Kidney (tissue), 13 donors: ENCODE measurements at regions not wholly inside any gene's neighbourhood (a gene's known extent, or its start where the extent isn't known, plus 50 kb on each side); places are given as distances from the start of the nearest gene placed in this dataset.

ENCODE experiments used
- DNase-seq, 5 donors: peaks; one replicate each; pipeline ENCODE4 v3.0.0-alpha.2; 2013 to 2020
- FAIRE-seq: peaks from 2 replicates; lab custom pipeline; 2012; peaks lifted over from hg19 to GRCh38; lab: Jason Lieb, UNC
- H3K27ac ChIP-seq, 2 donors: one replicate each; pipeline ENCODE4 v1.7.0; 2013; ENCODE audit warnings: low read depth in 2 of 2, low read length in 2 of 2, inconsistent platforms in 1 of 2
- H3K27me3 ChIP-seq: one replicate; pipeline ENCODE4 v1.7.1; 2013; ENCODE audit warnings: low read length, inconsistent platforms; ENCODE audit not compliant: control insufficient read depth, insufficient read depth
- H3K36me3 ChIP-seq, 3 donors: one replicate each; pipeline versions ENCODE4 v1.7.0 to v1.7.1; 2013; ENCODE audit warnings: low read length in 3 of 3, control low read depth in 1 of 3, inconsistent platforms in 1 of 3; ENCODE audit not compliant: insufficient read depth in 3 of 3, control insufficient read depth in 2 of 3
- H3K4me1 ChIP-seq, 3 donors: one replicate each; pipeline versions ENCODE4 v1.7.0 to v1.7.1; 2013; ENCODE audit warnings: low read length in 3 of 3, inconsistent platforms in 1 of 3, low read depth in 1 of 3; ENCODE audit not compliant: control insufficient read depth in 2 of 3, insufficient read depth in 2 of 3
- H3K4me3 ChIP-seq, 3 donors: one replicate each; pipeline versions ENCODE4 v1.7.0 to v1.8.1; 2013; ENCODE audit warnings: low read length in 3 of 3, control low read depth in 1 of 3, inconsistent platforms in 1 of 3
- H3K9ac ChIP-seq, 3 donors: one replicate each; pipeline versions ENCODE4 v1.7.0 to v1.7.1; 2013; ENCODE audit warnings: low read length in 3 of 3, control low read depth in 1 of 3, inconsistent platforms in 1 of 3
- H3K9me3 ChIP-seq, 3 donors: one replicate each; pipeline versions ENCODE4 v1.7.0 to v1.7.1; 2013; ENCODE audit warnings: low read length in 3 of 3, control low read depth in 1 of 3, inconsistent platforms in 1 of 3; ENCODE audit not compliant: control insufficient read depth in 2 of 3, insufficient read depth in 1 of 3
- intact Hi-C: fragments of 100-400 bp; cut with DNase I; formaldehyde crosslinking; loops from one replicate; pipeline ENCODE4 v1.11.1; 2022
- TF ChIP-seq, protein P1 (sequence below): IDR thresholded peaks from 3 replicates; pipeline ENCODE4 v1.5.1; 2012; ENCODE audit warnings: mild to moderate bottlenecking, moderate library complexity, borderline replicate concordance; ENCODE audit not compliant: insufficient read depth; ENCODE audit errors: extremely low read depth
- donor health status: control.
- donor health status: control.
- donor health status: control.
- donor health status: control.
- donor health status: control.
- donor health status: DM: yes; HTN: yes; CAD: no.
- donor health status: Normal renal cell carcinoma (clear cell type).

GRCh38 chr9:29730163-29730562, 2156.9 kb upstream of the C9orf72 start:
- intact Hi-C loops: no loop called here
- no peaks in the 10 kb centered on the region for H3K9me3 ChIP-seq
- TF ChIP-seq, protein P1, sequence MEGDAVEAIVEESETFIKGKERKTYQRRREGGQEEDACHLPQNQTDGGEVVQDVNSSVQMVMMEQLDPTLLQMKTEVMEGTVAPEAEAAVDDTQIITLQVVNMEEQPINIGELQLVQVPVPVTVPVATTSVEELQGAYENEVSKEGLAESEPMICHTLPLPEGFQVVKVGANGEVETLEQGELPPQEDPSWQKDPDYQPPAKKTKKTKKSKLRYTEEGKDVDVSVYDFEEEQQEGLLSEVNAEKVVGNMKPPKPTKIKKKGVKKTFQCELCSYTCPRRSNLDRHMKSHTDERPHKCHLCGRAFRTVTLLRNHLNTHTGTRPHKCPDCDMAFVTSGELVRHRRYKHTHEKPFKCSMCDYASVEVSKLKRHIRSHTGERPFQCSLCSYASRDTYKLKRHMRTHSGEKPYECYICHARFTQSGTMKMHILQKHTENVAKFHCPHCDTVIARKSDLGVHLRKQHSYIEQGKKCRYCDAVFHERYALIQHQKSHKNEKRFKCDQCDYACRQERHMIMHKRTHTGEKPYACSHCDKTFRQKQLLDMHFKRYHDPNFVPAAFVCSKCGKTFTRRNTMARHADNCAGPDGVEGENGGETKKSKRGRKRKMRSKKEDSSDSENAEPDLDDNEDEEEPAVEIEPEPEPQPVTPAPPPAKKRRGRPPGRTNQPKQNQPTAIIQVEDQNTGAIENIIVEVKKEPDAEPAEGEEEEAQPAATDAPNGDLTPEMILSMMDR: no peak

DNA sequence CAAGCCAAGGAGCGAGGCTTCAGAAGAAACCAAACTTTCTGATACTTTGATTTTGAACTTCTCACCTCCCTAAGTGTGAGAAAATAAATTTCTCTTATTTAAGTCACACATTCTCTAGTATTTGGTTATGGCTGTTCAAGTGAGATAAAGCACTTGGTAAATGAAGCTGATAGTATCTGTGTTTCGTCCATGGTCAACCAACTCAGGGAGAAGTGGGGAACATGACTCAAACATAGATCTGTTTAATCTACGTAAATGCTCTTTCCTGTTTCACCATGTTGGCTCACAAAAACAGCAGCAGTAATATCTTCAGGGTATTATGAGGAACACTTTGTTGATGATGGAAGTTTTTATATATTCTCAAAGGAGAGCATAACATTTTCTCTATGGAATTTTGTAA, 2167.2 kb upstream of the C9orf72 start:
- FAIRE-seq (no peak), DNase-seq (no peak)
- no peak overlapping the region for H3K27ac ChIP-seq
- no peak overlapping the region for H3K9ac ChIP-seq
- H3K4me1 ChIP-seq: no peaks in the 10 kb centered on the region
- H3K27me3 ChIP-seq: no peaks in the 10 kb centered on the region
- H3K4me3 ChIP-seq: no peak overlapping the region
- intact Hi-C loops: no loop called here
- no peaks in the 10 kb centered on the region for H3K9me3 ChIP-seq
- TF ChIP-seq, protein P1: no peak
- no peaks in the 10 kb centered on the region for H3K36me3 ChIP-seq

More at GRCh38 chr9:29730163-29730562, 2156.9 kb upstream of the C9orf72 start:
- Histone ChIP-seq H3K27ac (no peak overlapping the region), H3K9ac (no peak overlapping the region), H3K27me3 (no peaks in the 10 kb centered on the region), H3K36me3 (no peaks in the 10 kb centered on the region), H3K4me3 (no peak overlapping the region), H3K4me1 (no peaks in the 10 kb centered on the region)
- peak in 2 of 5 donors; percentile 13 to 34 for DNase-seq
- no peak for FAIRE-seq

DNA sequence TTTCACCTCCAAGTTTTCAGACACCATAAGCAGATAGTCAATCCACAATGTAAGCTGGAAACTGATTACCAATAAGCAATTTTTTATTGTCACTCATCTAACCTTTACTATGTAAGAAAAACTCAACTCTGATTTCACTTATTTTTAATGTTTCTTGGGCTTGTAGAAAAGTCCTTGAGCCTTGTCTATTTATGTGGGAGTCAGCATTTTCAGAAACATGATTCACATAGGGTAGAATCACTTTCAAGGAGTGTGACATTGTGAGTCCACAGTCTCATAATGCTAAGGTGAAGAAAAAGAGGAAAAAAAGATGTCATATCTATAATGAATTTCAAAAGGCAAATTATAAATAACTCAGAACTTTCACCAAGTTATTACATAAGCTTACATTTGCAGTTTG, 2167.9 kb upstream of the C9orf72 start:
- Histone ChIP-seq H3K9me3 (no peaks in the 10 kb centered on the region), H3K4me1 (no peaks in the 10 kb centered on the region), H3K36me3 (no peaks in the 10 kb centered on the region), H3K4me3 (no peak overlapping the region), H3K9ac (no peak overlapping the region), H3K27ac (no peak overlapping the region), H3K27me3 (no peaks in the 10 kb centered on the region)
- FAIRE-seq: no peak
- intact Hi-C loops: no loop called here
- no peak for DNase-seq
- TF ChIP-seq, protein P1: no peak

DNA sequence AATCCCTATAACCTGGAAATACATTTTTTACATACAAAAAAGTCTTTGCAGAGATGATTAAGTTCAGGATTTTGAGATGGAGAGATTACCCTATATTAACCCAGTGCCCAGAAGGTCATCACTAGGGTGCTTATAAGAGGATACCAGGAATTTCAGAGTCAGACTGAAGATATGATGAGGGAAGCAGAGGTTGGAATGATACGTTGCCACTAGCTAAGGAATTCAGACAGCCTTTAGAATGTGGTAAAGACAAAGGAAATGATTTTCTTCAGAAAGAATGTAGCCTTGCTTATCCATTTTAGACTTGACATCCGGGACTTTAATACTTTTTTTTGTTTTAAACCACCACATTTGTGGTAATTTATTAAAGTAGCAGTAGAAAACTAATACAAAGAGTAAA, 2176.8 kb upstream of the C9orf72 start:
- Histone ChIP-seq H3K4me3 (no peak overlapping the region), H3K27ac (no peak overlapping the region), H3K9ac (no peak overlapping the region), H3K36me3 (no peaks in the 10 kb centered on the region), H3K27me3 (no peaks in the 10 kb centered on the region), H3K4me1 (no peaks in the 10 kb centered on the region), H3K9me3 (no peaks in the 10 kb centered on the region)
- intact Hi-C loops: no loop called here
- DNase-seq: no peak
- no peak for FAIRE-seq
- TF ChIP-seq, protein P1: no peak
